ENCODE measurements at regions not wholly inside any gene's neighbourhood (a gene's known extent, or its start where the extent isn't known, plus 50 kb on each side); places are given as distances from the start of the nearest gene placed in this dataset.
"Not testable (repeated sequence)": the region's sequence is repeated elsewhere in the genome, so short reads cannot be mapped to it uniquely, and the experiment has no call there.

- no peak for DNase-seq
Observed at GRCh38 chr9:106731910-106732309, 131.1 kb upstream of the ZNF462 start.

GRCh38 chr9:106733828-106734380, 129.1 kb upstream of the ZNF462 start:
- no peak for DNase-seq

- DNase-seq = no peak
Observed at GRCh38 chr9:106737516-106737915, 125.5 kb upstream of the ZNF462 start.

GRCh38 chr9:106738109-106738508, 124.9 kb upstream of the ZNF462 start:
- DNase-seq = no peak

- no peak for DNase-seq
Observed at GRCh38 chr9:106745457-106745856, 117.5 kb upstream of the ZNF462 start.

- no peak for DNase-seq
Observed at GRCh38 chr9:106745876-106746275, 117.1 kb upstream of the ZNF462 start.

- no peak for DNase-seq
Observed at GRCh38 chr9:106751681-106752080, 111.3 kb upstream of the ZNF462 start.

- no peak for DNase-seq
Observed at GRCh38 chr9:106752581-106752980, 110.4 kb upstream of the ZNF462 start.

- DNase-seq = no peak
Observed at GRCh38 chr9:106753155-106753671, 109.8 kb upstream of the ZNF462 start.

GRCh38 chr9:106755736-106756135, 107.2 kb upstream of the ZNF462 start:
- DNase-seq = no peak

- no peak for DNase-seq
Observed at GRCh38 chr9:106757514-106757913, 105.5 kb upstream of the ZNF462 start.

GRCh38 chr9:106758911-106759310, 104.1 kb upstream of the ZNF462 start:
- DNase-seq = no peak

GRCh38 chr9:106761493-106761892, 101.5 kb upstream of the ZNF462 start:
- DNase-seq = no peak

GRCh38 chr9:106766616-106767015, 96.3 kb upstream of the ZNF462 start:
- DNase-seq = no peak

- DNase-seq = no peak
Observed at GRCh38 chr9:106769331-106769730, 93.6 kb upstream of the ZNF462 start.

GRCh38 chr9:106771608-106772007, 91.4 kb upstream of the ZNF462 start:
- DNase-seq = no peak

GRCh38 chr9:106772523-106773290, 90.3 kb upstream of the ZNF462 start:
- DNase-seq = no peak

- DNase-seq = no peak
Observed at GRCh38 chr9:106773750-106774149, 89.2 kb upstream of the ZNF462 start.

GRCh38 chr9:106775960-106776359, 87.0 kb upstream of the ZNF462 start:
- DNase-seq = no peak

GRCh38 chr9:106779796-106780195, 83.2 kb upstream of the ZNF462 start:
- no peak for DNase-seq

- DNase-seq = no peak
Observed at GRCh38 chr9:106783121-106783520, 79.8 kb upstream of the ZNF462 start.

- no peak for DNase-seq
Observed at GRCh38 chr9:106784076-106784475, 78.9 kb upstream of the ZNF462 start.

GRCh38 chr9:106785200-106785599, 77.8 kb upstream of the ZNF462 start:
- DNase-seq = no peak

GRCh38 chr9:106788021-106788420, 74.9 kb upstream of the ZNF462 start:
- DNase-seq = not testable (repeated sequence)

- DNase-seq = no peak
Observed at GRCh38 chr9:106795031-106795430, 67.9 kb upstream of the ZNF462 start.
